LNCaP clone FGC (cell line): ENCODE measurements at regions not wholly inside any gene's neighbourhood (a gene's known extent, or its start where the extent isn't known, plus 50 kb on each side); places are given as distances from the start of the nearest gene placed in this dataset.

Experiments
- DNase-seq: peaks from one replicate; pipeline ENCODE4 v3.0.0-alpha.2; 2011; ENCODE audit warnings: low read depth
- H3K4me3 ChIP-seq: 2 replicates; pipeline ENCODE4 v1.5.1; 2011; ENCODE audit warnings: mild to moderate bottlenecking, low read depth, low read length, control low read depth
- TF ChIP-seq, protein P1 (sequence below): IDR thresholded peaks from 2 replicates; pipeline ENCODE4 v1.5.1; 2012; ENCODE audit warnings: mild to moderate bottlenecking; ENCODE audit not compliant: control insufficient read depth, insufficient read depth; ENCODE audit errors: extremely low read depth

DNA sequence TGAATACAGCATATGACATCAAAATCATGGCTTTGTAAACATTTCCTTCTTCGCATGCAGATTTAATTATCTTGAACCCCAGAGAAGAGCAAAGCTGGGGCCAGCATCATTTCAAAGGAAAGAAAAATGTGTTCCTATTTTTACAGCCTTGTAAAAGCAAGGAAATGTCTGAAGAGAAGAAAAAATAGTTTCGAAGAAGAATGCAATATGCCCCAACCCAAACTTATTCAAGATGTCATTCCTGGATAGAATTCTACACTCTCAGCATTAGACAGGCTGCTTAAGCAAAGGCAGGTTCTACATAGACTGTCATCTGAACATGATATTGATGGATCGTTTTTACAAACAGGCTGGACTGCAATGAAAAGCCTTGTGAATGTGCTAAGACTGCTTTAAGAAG is 900.8 kb downstream of the TTLL7 start:
- TF ChIP-seq, protein P1, sequence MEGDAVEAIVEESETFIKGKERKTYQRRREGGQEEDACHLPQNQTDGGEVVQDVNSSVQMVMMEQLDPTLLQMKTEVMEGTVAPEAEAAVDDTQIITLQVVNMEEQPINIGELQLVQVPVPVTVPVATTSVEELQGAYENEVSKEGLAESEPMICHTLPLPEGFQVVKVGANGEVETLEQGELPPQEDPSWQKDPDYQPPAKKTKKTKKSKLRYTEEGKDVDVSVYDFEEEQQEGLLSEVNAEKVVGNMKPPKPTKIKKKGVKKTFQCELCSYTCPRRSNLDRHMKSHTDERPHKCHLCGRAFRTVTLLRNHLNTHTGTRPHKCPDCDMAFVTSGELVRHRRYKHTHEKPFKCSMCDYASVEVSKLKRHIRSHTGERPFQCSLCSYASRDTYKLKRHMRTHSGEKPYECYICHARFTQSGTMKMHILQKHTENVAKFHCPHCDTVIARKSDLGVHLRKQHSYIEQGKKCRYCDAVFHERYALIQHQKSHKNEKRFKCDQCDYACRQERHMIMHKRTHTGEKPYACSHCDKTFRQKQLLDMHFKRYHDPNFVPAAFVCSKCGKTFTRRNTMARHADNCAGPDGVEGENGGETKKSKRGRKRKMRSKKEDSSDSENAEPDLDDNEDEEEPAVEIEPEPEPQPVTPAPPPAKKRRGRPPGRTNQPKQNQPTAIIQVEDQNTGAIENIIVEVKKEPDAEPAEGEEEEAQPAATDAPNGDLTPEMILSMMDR: no peak
- no peak for DNase-seq

DNA sequence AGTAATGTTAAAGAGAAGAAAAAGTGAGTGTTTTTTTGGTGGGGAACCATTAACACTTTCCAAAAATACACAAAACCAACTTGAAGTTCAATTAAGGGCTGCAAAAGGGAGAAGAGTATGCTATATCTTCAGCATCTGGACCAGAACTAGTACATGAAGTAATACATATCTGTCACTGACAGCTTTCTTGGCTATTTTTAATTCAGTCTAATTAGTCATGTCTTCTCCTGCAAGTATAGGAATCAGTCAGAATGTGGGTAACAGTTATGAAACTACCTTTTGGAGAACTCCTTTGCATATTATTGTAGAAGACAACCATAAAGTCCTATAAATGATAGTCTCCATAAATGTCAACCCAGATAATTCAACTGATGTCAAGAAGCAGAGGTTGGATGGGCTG is 901.2 kb downstream of the TTLL7 start:
- H3K4me3 ChIP-seq: no peak overlapping the region
- TF ChIP-seq, protein P1: no peak
- no peak for DNase-seq

More for the DNA sequence above, 900.8 kb downstream of the TTLL7 start:
- H3K4me3 ChIP-seq: no peak overlapping the region

DNA sequence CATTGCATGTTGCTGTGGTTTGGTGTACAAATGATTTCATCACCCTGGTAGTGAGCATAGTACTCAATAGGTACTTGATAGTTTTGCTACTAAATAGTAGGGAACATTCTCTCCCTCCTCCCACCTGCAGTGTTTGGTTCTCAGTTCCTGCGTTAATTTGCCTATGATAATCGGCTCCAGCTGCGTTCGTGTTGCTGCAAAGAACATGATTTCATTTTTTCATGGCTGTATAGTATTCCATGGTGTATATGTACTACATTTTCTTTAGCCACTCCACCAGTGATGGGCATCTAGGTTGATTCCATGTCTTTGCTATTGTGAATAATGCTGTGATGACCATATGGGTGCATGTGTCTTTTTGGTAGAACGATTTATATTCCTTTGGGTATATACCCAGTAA is 903.4 kb downstream of the TTLL7 start:
- no peak for DNase-seq

DNA sequence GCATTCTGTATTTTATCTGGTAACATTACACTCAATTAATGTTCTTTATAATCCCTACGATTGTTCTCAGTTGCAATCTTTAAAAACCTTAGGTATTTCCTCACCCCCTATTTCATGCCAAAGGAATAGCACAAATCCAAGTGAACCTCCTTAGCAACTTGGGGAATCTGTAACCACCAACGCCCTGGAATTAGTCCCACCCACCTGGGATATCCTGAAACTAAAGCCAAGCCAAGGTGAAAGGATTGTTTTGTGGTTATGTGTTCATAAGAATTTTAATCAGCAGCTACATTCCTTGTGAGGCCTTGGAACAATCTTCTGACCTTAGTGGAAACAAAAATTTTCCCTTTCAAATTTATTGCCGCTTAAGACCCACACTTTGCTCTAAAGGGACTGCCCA is 908.7 kb downstream of the TTLL7 start:
- H3K4me3 ChIP-seq: no peak overlapping the region
- DNase-seq: no peak
- TF ChIP-seq, protein P1: no peak

More for the DNA sequence above, 903.4 kb downstream of the TTLL7 start:
- TF ChIP-seq, protein P1: no peak
- H3K4me3 ChIP-seq: no peak overlapping the region

DNA sequence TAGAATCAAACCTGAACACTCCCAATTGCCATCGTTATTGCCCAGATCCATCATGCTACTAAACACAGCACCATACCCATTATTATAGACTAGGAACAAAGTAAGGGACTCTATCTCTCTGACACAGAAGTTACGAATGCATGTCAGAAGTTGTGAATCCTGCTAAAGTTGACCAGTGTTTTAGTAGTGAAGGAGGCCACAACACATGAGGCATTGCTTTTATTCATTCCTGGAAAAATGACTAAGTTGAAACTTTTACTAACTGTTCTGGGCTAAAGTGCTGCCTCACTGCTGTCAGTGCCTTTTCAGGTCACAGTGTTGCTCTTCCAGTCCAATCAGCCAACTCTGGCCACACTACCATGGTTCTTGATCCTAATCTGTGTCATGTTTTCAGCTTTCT is 911.1 kb downstream of the TTLL7 start:
- H3K4me3 ChIP-seq: no peak overlapping the region
- TF ChIP-seq, protein P1: no peak
- DNase-seq: no peak

DNA sequence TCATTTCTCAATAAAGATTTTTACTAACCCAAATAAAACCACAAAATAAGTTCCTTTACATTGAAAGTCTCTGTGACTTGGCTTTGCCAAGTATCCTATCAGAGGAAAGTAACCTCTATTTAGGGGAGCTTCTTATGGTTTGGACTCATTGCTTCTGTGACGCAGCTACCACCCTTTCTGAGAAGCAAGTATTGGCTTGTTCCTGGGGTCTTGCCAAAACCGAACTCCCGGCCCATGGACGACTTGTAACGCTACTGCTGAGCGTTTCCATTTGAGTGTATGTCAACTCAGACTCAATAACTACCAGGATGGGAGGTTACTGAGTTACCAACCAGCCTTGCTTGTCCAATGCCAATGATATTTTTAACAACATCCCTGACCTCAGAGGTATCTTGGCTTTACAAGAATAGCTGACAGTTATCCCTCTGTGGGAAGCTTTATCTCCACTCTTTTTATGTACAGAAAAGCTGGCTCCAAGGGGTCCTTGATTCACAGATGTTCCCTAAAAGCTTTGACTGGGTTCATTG is 911.9 kb downstream of the TTLL7 start:
- H3K4me3 ChIP-seq: no peak overlapping the region
- DNase-seq: no peak
- TF ChIP-seq, protein P1: no peak

DNA sequence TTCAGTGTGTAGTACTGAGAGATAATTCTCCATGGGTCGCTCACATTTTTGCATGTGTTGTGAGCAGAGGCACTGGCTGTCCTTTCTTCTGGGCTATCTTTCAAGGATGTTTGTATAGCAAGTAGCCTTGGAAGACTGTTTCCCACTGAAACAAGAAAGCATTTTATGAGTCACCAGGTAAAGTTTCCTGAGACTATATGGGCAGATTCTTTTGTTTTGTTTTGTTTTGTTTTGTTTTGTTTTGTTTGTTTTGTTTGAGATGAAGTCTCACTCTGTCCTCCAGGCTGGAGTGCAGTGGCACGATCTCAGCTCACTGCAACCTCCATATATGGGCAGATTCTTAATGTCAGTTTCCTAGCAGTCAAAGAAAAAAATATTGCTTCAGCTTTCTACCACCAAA is 912.6 kb downstream of the TTLL7 start:
- DNase-seq: peak; percentile 85
- TF ChIP-seq, protein P1: no peak
- no peak overlapping the region for H3K4me3 ChIP-seq
